HG02852 (cell line): ENCODE measurements at regions not wholly inside any gene's neighbourhood (a gene's known extent, or its start where the extent isn't known, plus 50 kb on each side); places are given as distances from the start of the nearest gene placed in this dataset.
"Not testable (repeated sequence)": the region's sequence is repeated elsewhere in the genome, so short reads cannot be mapped to it uniquely, and the experiment has no call there.

Experiments used
- ATAC-seq: cut with Tn5 transposase; IDR thresholded peaks from one replicate; pipeline ENCODE4 v1.9.1; 2021; ENCODE audit warnings: mild to moderate bottlenecking, moderate library complexity; ENCODE audit not compliant: unreplicated experiment

GRCh38 chr13:89982407-89983095 is 1364.9 kb upstream of the MIR17HG start:
- no peak for ATAC-seq

GRCh38 chr13:89988206-89988605 is 1359.3 kb upstream of the MIR17HG start:
- no peak for ATAC-seq

GRCh38 chr13:90003566-90003965 is 1343.9 kb upstream of the MIR17HG start:
- no peak for ATAC-seq

- no peak for ATAC-seq
These were observed 1338.8 kb upstream of the MIR17HG start for GRCh38 chr13:90008707-90009149.

GRCh38 chr13:90014038-90014437 is 1333.4 kb upstream of the MIR17HG start:
- no peak for ATAC-seq

- ATAC-seq, result no peak
These were observed 1331.7 kb upstream of the MIR17HG start for GRCh38 chr13:90015565-90016507.

GRCh38 chr13:90016688-90017087 is 1330.8 kb upstream of the MIR17HG start:
- ATAC-seq, result no peak

GRCh38 chr13:90020536-90021070 is 1326.9 kb upstream of the MIR17HG start:
- no peak for ATAC-seq

- no peak for ATAC-seq
These were observed 1320.1 kb upstream of the MIR17HG start for GRCh38 chr13:90027409-90027808.

GRCh38 chr13:90032313-90032712 is 1315.2 kb upstream of the MIR17HG start:
- ATAC-seq, result no peak

GRCh38 chr13:90032841-90033493 is 1314.5 kb upstream of the MIR17HG start:
- no peak for ATAC-seq

- ATAC-seq, result no peak
These were observed 1308.0 kb upstream of the MIR17HG start for GRCh38 chr13:90039516-90039915.

- no peak for ATAC-seq
These were observed 1299.9 kb upstream of the MIR17HG start for GRCh38 chr13:90047600-90047999.

- ATAC-seq, result no peak
These were observed 1297.4 kb upstream of the MIR17HG start for GRCh38 chr13:90049989-90050671.

GRCh38 chr13:90055121-90055520 is 1292.4 kb upstream of the MIR17HG start:
- ATAC-seq, result no peak

- ATAC-seq, result no peak
These were observed 1291.7 kb upstream of the MIR17HG start for GRCh38 chr13:90055760-90056159.

- not testable (repeated sequence) for ATAC-seq
These were observed 1283.3 kb upstream of the MIR17HG start for GRCh38 chr13:90064226-90064625.

GRCh38 chr13:90068658-90069057 is 1278.8 kb upstream of the MIR17HG start:
- ATAC-seq, result no peak

GRCh38 chr13:90070362-90070761 is 1277.1 kb upstream of the MIR17HG start:
- ATAC-seq, result no peak

GRCh38 chr13:90070837-90071525 is 1276.5 kb upstream of the MIR17HG start:
- ATAC-seq, result no peak
